ENCODE measurements at regions not wholly inside any gene's neighbourhood (a gene's known extent, or its start where the extent isn't known, plus 50 kb on each side); places are given as distances from the start of the nearest gene placed in this dataset.

GRCh38 chr13:72437458-72437857 is 290.0 kb downstream of the MZT1 start:
- no peaks in the 10 kb centered on the region for H3K4me1 Mint-ChIP-seq (ENCODE audit: unreplicated experiment)
- TF ChIP-seq CTCF (IDR thresholded peaks at IDR 0.05), result no peak
- H3K27ac Mint-ChIP-seq (ENCODE audit: unreplicated experiment), result no peak overlapping the region
- DNase-seq (ENCODE audit: extremely low spot score, unreplicated experiment), result no peak
- H3K27me3 Mint-ChIP-seq (ENCODE audit: unreplicated experiment), result no peaks in the 10 kb centered on the region
- H3K36me3 Mint-ChIP-seq (ENCODE audit: unreplicated experiment), result no peaks in the 10 kb centered on the region
- no peak overlapping the region for H3K4me3 Mint-ChIP-seq (ENCODE audit: unreplicated experiment)
- no peaks in the 10 kb centered on the region for H3K9me3 Mint-ChIP-seq (ENCODE audit: unreplicated experiment)

- no peak for DNase-seq (ENCODE audit: extremely low spot score, unreplicated experiment)
- Mint-ChIP-seq H3K27ac (ENCODE audit: unreplicated experiment) (no peak overlapping the region), H3K27me3 (ENCODE audit: unreplicated experiment) (peaks cover 5% of the 10 kb centered on the region)
Observed at GRCh38 chr13:72435251-72435650, 292.2 kb downstream of the MZT1 start.

GRCh38 chr13:72431981-72432682 is 295.3 kb downstream of the MZT1 start:
- Mint-ChIP-seq H3K27ac (ENCODE audit: unreplicated experiment) (no peak overlapping the region), H3K4me3 (ENCODE audit: unreplicated experiment) (no peak overlapping the region), H3K27me3 (ENCODE audit: unreplicated experiment) (peaks cover 7% of the 10 kb centered on the region), H3K36me3 (ENCODE audit: unreplicated experiment) (no peaks in the 10 kb centered on the region), H3K4me1 (ENCODE audit: unreplicated experiment) (no peaks in the 10 kb centered on the region), H3K9me3 (ENCODE audit: unreplicated experiment) (no peaks in the 10 kb centered on the region)
- no peak for DNase-seq (ENCODE audit: extremely low spot score, unreplicated experiment)
- TF ChIP-seq CTCF (IDR thresholded peaks at IDR 0.05), result no peak

More at GRCh38 chr13:72435251-72435650, 292.2 kb downstream of the MZT1 start:
- TF ChIP-seq CTCF (IDR thresholded peaks at IDR 0.05), result no peak
- no peaks in the 10 kb centered on the region for H3K9me3 Mint-ChIP-seq (ENCODE audit: unreplicated experiment)
- H3K4me1 Mint-ChIP-seq (ENCODE audit: unreplicated experiment), result no peaks in the 10 kb centered on the region
- H3K4me3 Mint-ChIP-seq (ENCODE audit: unreplicated experiment), result no peak overlapping the region
- no peaks in the 10 kb centered on the region for H3K36me3 Mint-ChIP-seq (ENCODE audit: unreplicated experiment)

- peaks cover 8% of the 10 kb centered on the region for H3K27me3 Mint-ChIP-seq (ENCODE audit: unreplicated experiment)
- no peak for TF ChIP-seq CTCF (IDR thresholded peaks at IDR 0.05)
- no peak for DNase-seq (ENCODE audit: extremely low spot score, unreplicated experiment)
- H3K27ac Mint-ChIP-seq (ENCODE audit: unreplicated experiment), result no peak overlapping the region
- H3K9me3 Mint-ChIP-seq (ENCODE audit: unreplicated experiment), result no peaks in the 10 kb centered on the region
- H3K36me3 Mint-ChIP-seq (ENCODE audit: unreplicated experiment), result no peaks in the 10 kb centered on the region
- H3K4me3 Mint-ChIP-seq (ENCODE audit: unreplicated experiment), result no peak overlapping the region
- no peaks in the 10 kb centered on the region for H3K4me1 Mint-ChIP-seq (ENCODE audit: unreplicated experiment)
Observed at GRCh38 chr13:72430923-72431322, 296.5 kb downstream of the MZT1 start.

GRCh38 chr13:72427757-72428528 is 299.5 kb downstream of the MZT1 start:
- Mint-ChIP-seq H3K9me3 (ENCODE audit: unreplicated experiment) (no peaks in the 10 kb centered on the region), H3K27ac (ENCODE audit: unreplicated experiment) (no peak overlapping the region), H3K4me1 (ENCODE audit: unreplicated experiment) (no peaks in the 10 kb centered on the region), H3K4me3 (ENCODE audit: unreplicated experiment) (no peak overlapping the region), H3K36me3 (ENCODE audit: unreplicated experiment) (no peaks in the 10 kb centered on the region), H3K27me3 (ENCODE audit: unreplicated experiment) (peaks cover 23% of the 10 kb centered on the region)
- no peak for DNase-seq (ENCODE audit: extremely low spot score, unreplicated experiment)
- TF ChIP-seq CTCF (IDR thresholded peaks at IDR 0.05), result no peak

Measured in osteocyte (in vitro differentiated cells).